Ovary (tissue), 7 donors: ENCODE measurements at regions not wholly inside any gene's neighbourhood (a gene's known extent, or its start where the extent isn't known, plus 50 kb on each side); places are given as distances from the start of the nearest gene placed in this dataset.

ENCODE experiments used
- DNase-seq, 5 donors: peaks; one replicate each; pipeline ENCODE4 v3.0.0-alpha.2; 2019 to 2020
- H3K27ac ChIP-seq, 2 donors: fragments of 200-600 bp; one replicate each; pipeline versions ENCODE4 v1.5.1 to v1.8.0; 2019 to 2022
- H3K27me3 ChIP-seq: fragments of 200-600 bp; one replicate; pipeline ENCODE4 v1.8.0; 2022
- H3K36me3 ChIP-seq: fragments of 200-600 bp; sonication (generic); one replicate; pipeline ENCODE4 v1.5.1; 2019
- H3K4me1 ChIP-seq: one replicate; pipeline ENCODE4 v1.8.1; 2013; ENCODE audit warnings: mild to moderate bottlenecking, moderate library complexity; ENCODE audit not compliant: insufficient read depth
- H3K4me3 ChIP-seq: fragments of 200-600 bp; sonication (generic); one replicate; pipeline ENCODE4 v1.5.1; 2017
- H3K9me3 ChIP-seq, 2 donors: fragments of 200-600 bp in 1 of 2; sonication (generic) in 1 of 2; one replicate each; pipeline versions ENCODE4 v1.5.1 to v1.8.1; 2013 to 2019; ENCODE audit warnings: mild to moderate bottlenecking in 1 of 2, moderate library complexity in 1 of 2
- EP300 ChIP-seq: sonication (generic); formaldehyde crosslinking; IDR thresholded peaks from one replicate; pipeline ENCODE4 v1.6.1; 2017; ENCODE audit warnings: antibody characterized with exemption
- POLR2A ChIP-seq: fragments of 450-650 bp; IDR thresholded peaks from one replicate; pipeline ENCODE4 v1.6.1; 2017; ENCODE audit warnings: antibody characterized with exemption, mild to moderate bottlenecking, moderate library complexity
- WGBS, 3 donors: extraction: QIAGEN DNeasy Blood & Tissue Kit in 1 of 3; methylation state at CpG; one replicate each; pipeline versions ENCODE4 v1.1.5 to v1.1.7; 2013 to 2017; 5-methylcytosine and 5-hydroxymethylcytosine counted together
- intact Hi-C, 4 donors: fragments of 100-400 bp; cut with DNase I; formaldehyde crosslinking; loops; one replicate each; pipeline versions ENCODE4 v1.11.0 to v1.15.1; 2022 to 2023
- TF ChIP-seq, protein P1 (sequence below), 3 donors: fragments of 450-650 bp in 2 of 3; fragments of 200-600 bp in 1 of 3; IDR thresholded peaks; one replicate each; pipeline versions ENCODE4 v1.5.1 to v1.8.0; 2016 to 2022; ENCODE audit warnings: antibody characterized with exemption in 3 of 3, mild to moderate bottlenecking in 1 of 3
- donor health status: DM: no; HTN: no; CAD: no; lungs with moderate emphysema.
- donor health status: DM: no; HTN: no; CAD: no.
- donor health status: Bipolar disorder and iron deficiency.
- donor health status: DM: no; HTN: no; CAD: no.
- donor health status: DM: yes; HTN: yes; CAD: no.

DNA sequence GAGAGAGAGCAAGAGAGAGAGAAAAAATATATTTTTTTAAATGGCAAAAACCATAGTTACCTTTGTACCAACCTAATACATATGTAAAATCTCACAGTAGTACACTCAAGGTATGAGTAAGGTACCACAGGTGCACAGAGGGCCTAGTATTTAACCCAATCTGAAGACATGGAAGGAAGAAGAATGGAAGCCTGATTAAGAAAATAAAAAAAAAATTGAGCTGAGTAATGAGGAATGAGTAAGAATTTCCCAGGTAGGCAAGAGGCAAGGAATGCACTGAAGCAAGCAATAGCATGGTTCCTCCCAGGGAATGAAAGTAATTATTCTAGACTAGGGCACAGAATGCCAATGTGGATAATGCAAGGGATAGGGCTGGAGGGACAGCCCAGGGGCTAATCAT lies 294.2 kb downstream of the FIGN start:
- Histone ChIP-seq H3K9me3 (no peaks in the 10 kb centered on the region), H3K36me3 (no peaks in the 10 kb centered on the region), H3K4me1 (no peaks in the 10 kb centered on the region), H3K4me3 (no peak overlapping the region), H3K27me3 (no peaks in the 10 kb centered on the region), H3K27ac (no peak overlapping the region)
- no peak for TF ChIP-seq POLR2A
- TF ChIP-seq, protein P1, sequence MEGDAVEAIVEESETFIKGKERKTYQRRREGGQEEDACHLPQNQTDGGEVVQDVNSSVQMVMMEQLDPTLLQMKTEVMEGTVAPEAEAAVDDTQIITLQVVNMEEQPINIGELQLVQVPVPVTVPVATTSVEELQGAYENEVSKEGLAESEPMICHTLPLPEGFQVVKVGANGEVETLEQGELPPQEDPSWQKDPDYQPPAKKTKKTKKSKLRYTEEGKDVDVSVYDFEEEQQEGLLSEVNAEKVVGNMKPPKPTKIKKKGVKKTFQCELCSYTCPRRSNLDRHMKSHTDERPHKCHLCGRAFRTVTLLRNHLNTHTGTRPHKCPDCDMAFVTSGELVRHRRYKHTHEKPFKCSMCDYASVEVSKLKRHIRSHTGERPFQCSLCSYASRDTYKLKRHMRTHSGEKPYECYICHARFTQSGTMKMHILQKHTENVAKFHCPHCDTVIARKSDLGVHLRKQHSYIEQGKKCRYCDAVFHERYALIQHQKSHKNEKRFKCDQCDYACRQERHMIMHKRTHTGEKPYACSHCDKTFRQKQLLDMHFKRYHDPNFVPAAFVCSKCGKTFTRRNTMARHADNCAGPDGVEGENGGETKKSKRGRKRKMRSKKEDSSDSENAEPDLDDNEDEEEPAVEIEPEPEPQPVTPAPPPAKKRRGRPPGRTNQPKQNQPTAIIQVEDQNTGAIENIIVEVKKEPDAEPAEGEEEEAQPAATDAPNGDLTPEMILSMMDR (IDR thresholded peaks at IDR 0.05) = no peak
- no peak for TF ChIP-seq EP300
- no peak for DNase-seq
- intact Hi-C loops = no loop called here

DNA sequence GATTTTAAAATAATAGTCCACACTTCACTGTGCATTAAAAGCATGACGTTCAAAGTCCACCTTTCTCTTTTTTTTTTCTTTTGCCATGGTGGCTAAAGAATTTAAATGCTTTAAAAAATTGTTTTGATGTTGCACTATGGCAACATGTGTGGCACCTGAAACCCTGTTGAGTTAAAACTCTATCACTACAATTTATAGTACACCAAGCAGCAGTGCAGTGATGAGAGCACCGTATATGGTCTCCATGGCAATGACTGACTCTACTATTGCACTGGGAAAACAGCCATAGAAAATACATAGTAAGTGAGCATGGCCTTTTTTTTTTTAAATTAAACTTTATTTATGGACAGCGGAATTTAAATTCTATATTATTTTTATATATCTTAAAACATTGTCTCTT lies 298.8 kb downstream of the FIGN start:
- Histone ChIP-seq H3K4me3 (no peak overlapping the region), H3K27ac (no peak overlapping the region), H3K27me3 (no peaks in the 10 kb centered on the region), H3K4me1 (no peaks in the 10 kb centered on the region), H3K36me3 (no peaks in the 10 kb centered on the region), H3K9me3 (no peaks in the 10 kb centered on the region)
- WGBS, 3 donors = 82 to 88% (median 86%) methylated on average over 3 of the region's 3 CpGs
- TF ChIP-seq POLR2A (no peak), EP300 (no peak)
- TF ChIP-seq, protein P1 (IDR thresholded peaks at IDR 0.05) = no peak
- DNase-seq = no peak
- intact Hi-C loops = no loop called here

DNA sequence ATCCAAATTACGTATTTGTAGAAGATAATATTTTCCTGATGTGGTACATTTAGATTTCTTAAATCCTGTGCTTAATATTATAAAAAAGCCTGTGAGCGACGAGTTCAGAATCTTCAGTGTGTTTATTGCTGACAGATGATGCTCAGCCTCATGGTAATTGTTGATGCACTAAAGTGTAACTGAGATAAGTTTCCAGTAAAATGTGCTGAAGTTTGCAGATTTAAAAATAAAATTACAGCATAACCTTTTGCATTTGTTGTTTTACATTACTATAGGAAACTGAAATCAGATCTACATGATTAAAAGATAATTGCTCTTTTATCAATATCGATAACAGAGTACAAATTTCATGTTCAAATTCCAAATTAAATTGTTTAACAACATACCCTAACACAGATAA lies 307.6 kb downstream of the FIGN start:
- H3K4me3 ChIP-seq = no peak overlapping the region
- no peaks in the 10 kb centered on the region for H3K36me3 ChIP-seq
- no peaks in the 10 kb centered on the region for H3K27me3 ChIP-seq
- TF ChIP-seq POLR2A (no peak), EP300 (no peak)
- TF ChIP-seq, protein P1 (IDR thresholded peaks at IDR 0.05) = no peak
- H3K27ac ChIP-seq = no peak overlapping the region
- 83 to 87% (median 86%) methylated on average over 4 of the region's 4 CpGs for WGBS, 3 donors
- no peaks in the 10 kb centered on the region for H3K4me1 ChIP-seq
- no peak for DNase-seq
- no peaks in the 10 kb centered on the region for H3K9me3 ChIP-seq
- intact Hi-C loops = no loop called here

DNA sequence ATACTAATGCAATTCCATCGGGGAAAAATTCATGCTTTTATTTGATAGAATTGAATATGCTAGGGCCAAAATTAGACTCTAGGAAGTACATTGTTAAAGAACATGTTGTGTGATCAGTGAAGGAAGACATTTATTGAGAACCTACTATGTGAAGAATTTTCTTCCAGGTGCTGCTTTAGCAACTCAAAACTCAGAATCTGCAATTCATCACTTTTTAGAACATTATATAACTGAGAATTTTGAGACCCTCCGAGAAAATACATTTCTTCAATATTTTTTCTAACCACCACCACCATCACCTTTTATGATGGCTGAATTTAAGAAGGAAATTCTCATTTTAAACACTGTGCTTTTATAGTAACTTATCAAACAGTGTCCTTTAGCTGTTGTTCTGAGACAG lies 315.2 kb downstream of the FIGN start:
- Histone ChIP-seq H3K36me3 (no peaks in the 10 kb centered on the region), H3K4me3 (no peak overlapping the region), H3K27ac (no peak overlapping the region), H3K27me3 (no peaks in the 10 kb centered on the region), H3K4me1 (no peaks in the 10 kb centered on the region), H3K9me3 (no peaks in the 10 kb centered on the region)
- no peak for DNase-seq
- TF ChIP-seq, protein P1 (IDR thresholded peaks at IDR 0.05) = no peak
- TF ChIP-seq POLR2A (no peak), EP300 (no peak)
- 93 to 95% (median 94%) methylated on average over 2 of the region's 2 CpGs for WGBS, 3 donors
- intact Hi-C loops = no loop called here
